A549 (cell line): ENCODE measurements at regions not wholly inside any gene's neighbourhood (a gene's known extent, or its start where the extent isn't known, plus 50 kb on each side); places are given as distances from the start of the nearest gene placed in this dataset.

ENCODE experiments used
- ATAC-seq, 2 experiments: fragments of 200-7000 bp in 1 of 2; fragments of >200 bp in 1 of 2; cut with Nextera tagmentation in 1 of 2; cut with Tn5 transposase in 1 of 2; 3 replicates each; pipeline versions ENCODE4 v1.8.0 to v1.9.1; 2018 to 2020; ENCODE audit warnings: mild to moderate bottlenecking in 1 of 2, moderate library complexity in 1 of 2
- CTCF ChIA-PET: fragments of 300-600 bp; sonication (Branson Sonifier 250); formaldehyde crosslinking; extraction: SDS; loops from one replicate; lab custom pipeline; 2021; ENCODE audit warnings: antibody characterized with exemption, inconsistent platforms; lab: Yijun Ruan, JAX
- POLR2A ChIA-PET: fragments of 350-600 bp; formaldehyde crosslinking; extraction: SDS; loops from one replicate; lab custom pipeline; 2021; ENCODE audit warnings: antibody characterized with exemption, inconsistent platforms; lab: Yijun Ruan, JAX
- DNase-seq, 2 experiments: peaks; one replicate each; pipeline versions ENCODE4 v3.0.0 to v3.0.0-alpha.2; 2011 to 2016; ENCODE audit warnings: low read depth in 1 of 2, low spot score in 1 of 2
- FAIRE-seq: peaks from 2 replicates; lab custom pipeline; 2011; peaks lifted over from hg19 to GRCh38; lab: Jason Lieb, UNC
- H3K27ac ChIP-seq, 2 experiments: fragments of >200 bp; sonication (Bioruptor Twin); formaldehyde crosslinking; 3 replicates each; pipeline ENCODE4 v1.5.1; 2016 to 2017
- H3K4me1 ChIP-seq: fragments of >200 bp; sonication (Bioruptor Twin); formaldehyde crosslinking; 3 replicates; pipeline ENCODE4 v1.6.1; 2016
- H3K4me2 ChIP-seq: fragments of >200 bp; sonication (Bioruptor Twin); formaldehyde crosslinking; 3 replicates; pipeline ENCODE4 v1.6.1; 2016
- H3K4me3 ChIP-seq: fragments of >200 bp; sonication (Bioruptor Twin); formaldehyde crosslinking; 3 replicates; pipeline ENCODE4 v1.5.1; 2016
- H3K9me3 ChIP-seq: fragments of >200 bp; sonication (Bioruptor Twin); formaldehyde crosslinking; 3 replicates; pipeline ENCODE4 v1.6.1; 2016
- CBX8 ChIP-seq: fragments of 200-600 bp; sonication (generic); IDR thresholded peaks from 2 replicates; pipeline ENCODE4 v1.6.1; 2016
- CHD4 ChIP-seq: fragments of 200-600 bp; sonication (generic); IDR thresholded peaks from 2 replicates; pipeline ENCODE4 v1.6.1; 2016; ENCODE audit warnings: antibody characterized with exemption, mild to moderate bottlenecking, borderline replicate concordance
- EHF ChIP-seq: fragments of 250-450 bp; sonication (Bioruptor Pico); IDR thresholded peaks from 2 replicates; pipeline ENCODE4 v1.5.0; 2020; ENCODE audit warnings: mild to moderate bottlenecking
- FOSB ChIP-seq: fragments of 250-450 bp; sonication (Bioruptor Pico); IDR thresholded peaks from 2 replicates; pipeline ENCODE4 v1.5.0; 2020; ENCODE audit warnings: mild to moderate bottlenecking, moderate library complexity
- FOSL2 ChIP-seq, 2 experiments: fragments of 450-650 bp in 1 of 2; fragments of >200 bp in 1 of 2; sonication (Bioruptor Twin) in 1 of 2; formaldehyde crosslinking; IDR thresholded peaks; 2 replicates each; pipeline versions ENCODE4 v1.5.0 to v1.6.1; 2016 to 2020; ENCODE audit warnings: mild to moderate bottlenecking in 1 of 2, moderate library complexity in 1 of 2
- MAFK ChIP-seq: fragments of 450-650 bp; IDR thresholded peaks from 2 replicates; pipeline ENCODE4 v1.6.1; 2014; ENCODE audit not compliant: partially characterized antibody
- PHF8 ChIP-seq: fragments of 200-600 bp; sonication (generic); IDR thresholded peaks from 2 replicates; pipeline ENCODE4 v1.6.1; 2016; ENCODE audit warnings: low read depth, mild to moderate bottlenecking, antibody characterized with exemption, moderate library complexity, borderline replicate concordance
- RARB ChIP-seq: fragments of 250-450 bp; sonication (Bioruptor Pico); IDR thresholded peaks from 2 replicates; pipeline ENCODE4 v1.8.0; 2021; ENCODE audit warnings: mild to moderate bottlenecking, moderate library complexity
- RNF2 ChIP-seq: fragments of 200-600 bp; sonication (generic); IDR thresholded peaks from 2 replicates; pipeline ENCODE4 v1.6.1; 2016; ENCODE audit warnings: low read depth, mild to moderate bottlenecking, antibody characterized with exemption, moderate library complexity, borderline replicate concordance
- ZSCAN20 ChIP-seq: fragments of 250-450 bp; sonication (Bioruptor Pico); IDR thresholded peaks from 2 replicates; pipeline ENCODE4 v1.8.0; 2022; ENCODE audit warnings: mild to moderate bottlenecking, moderate library complexity
- WGBS: methylation state at CpG from one replicate; pipeline ENCODE4 v1.1.6; 2017; ENCODE audit errors: missing lambda C conversion rate; 5-methylcytosine and 5-hydroxymethylcytosine counted together
- TF ChIP-seq, protein P1 (sequence below): fragments of 150-350 bp; IDR thresholded peaks from 2 replicates; pipeline ENCODE4 v1.6.1; 2014; ENCODE audit warnings: low read depth, mild to moderate bottlenecking, low read length
- TF ChIP-seq, protein P2 (sequence below): IDR thresholded peaks from 2 replicates; pipeline ENCODE4 v1.6.1; 2012
- TF ChIP-seq, protein P3 (sequence below): fragments of >200 bp; sonication (Bioruptor Twin); formaldehyde crosslinking; IDR thresholded peaks from 3 replicates; pipeline ENCODE4 v1.5.1; 2016
- TF ChIP-seq, protein P4 (sequence below): fragments of 250-450 bp; sonication (Bioruptor Pico); IDR thresholded peaks from 2 replicates; pipeline ENCODE4 v1.5.0; 2021; ENCODE audit warnings: mild to moderate bottlenecking, moderate library complexity, borderline replicate concordance
- TF ChIP-seq, protein P5 (sequence below): IDR thresholded peaks from 2 replicates; pipeline ENCODE4 v1.6.1; 2012; ENCODE audit warnings: low read depth, borderline replicate concordance
- TF ChIP-seq, protein P6 (sequence below): fragments of 250-450 bp; sonication (Bioruptor Pico); IDR thresholded peaks from 2 replicates; pipeline ENCODE4 v1.5.0; 2020; ENCODE audit warnings: low read depth, mild to moderate bottlenecking, moderate library complexity

DNA sequence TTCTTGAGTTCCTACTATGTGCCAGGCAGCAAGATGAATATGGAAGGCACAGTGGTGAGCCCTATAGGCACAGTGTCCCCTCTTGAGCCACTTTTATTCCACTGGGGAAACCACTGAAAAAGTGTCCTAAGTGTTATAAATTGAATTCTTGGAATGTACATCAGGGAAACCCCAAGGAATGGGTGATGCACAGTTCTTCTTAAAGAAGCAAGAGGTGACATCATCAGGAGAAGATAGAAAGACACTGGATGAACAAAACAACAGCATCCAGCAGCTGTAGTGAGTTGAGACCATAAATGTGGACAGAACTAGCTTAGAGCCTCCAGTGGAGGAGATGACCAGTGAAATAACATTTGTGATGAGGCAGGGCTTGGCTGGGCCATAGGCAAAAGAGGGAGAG, 199.2 kb upstream of the ANKRD55 start:
- H3K4me3 ChIP-seq = no peak overlapping the region
- no peak overlapping the region for H3K27ac ChIP-seq
- POLR2A ChIA-PET = no interaction called here
- FAIRE-seq (no peak), ATAC-seq (no peak), DNase-seq (no peak)
- peaks cover 9% of the 10 kb centered on the region; the same call in 1 of the 3 replicates for H3K4me1 ChIP-seq
- no peaks in the 10 kb centered on the region for H3K9me3 ChIP-seq
- TF ChIP-seq, protein P1, sequence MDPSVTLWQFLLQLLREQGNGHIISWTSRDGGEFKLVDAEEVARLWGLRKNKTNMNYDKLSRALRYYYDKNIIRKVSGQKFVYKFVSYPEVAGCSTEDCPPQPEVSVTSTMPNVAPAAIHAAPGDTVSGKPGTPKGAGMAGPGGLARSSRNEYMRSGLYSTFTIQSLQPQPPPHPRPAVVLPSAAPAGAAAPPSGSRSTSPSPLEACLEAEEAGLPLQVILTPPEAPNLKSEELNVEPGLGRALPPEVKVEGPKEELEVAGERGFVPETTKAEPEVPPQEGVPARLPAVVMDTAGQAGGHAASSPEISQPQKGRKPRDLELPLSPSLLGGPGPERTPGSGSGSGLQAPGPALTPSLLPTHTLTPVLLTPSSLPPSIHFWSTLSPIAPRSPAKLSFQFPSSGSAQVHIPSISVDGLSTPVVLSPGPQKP = no peak
- TF ChIP-seq, protein P2, sequence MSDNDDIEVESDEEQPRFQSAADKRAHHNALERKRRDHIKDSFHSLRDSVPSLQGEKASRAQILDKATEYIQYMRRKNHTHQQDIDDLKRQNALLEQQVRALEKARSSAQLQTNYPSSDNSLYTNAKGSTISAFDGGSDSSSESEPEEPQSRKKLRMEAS = no peak
- TF ChIP-seq FOSB (CRISPR knock-in tag) (no peak), CBX8 (no peak), FOSL2 (IDR thresholded peaks at IDR 0.05) (no peak), FOSL2 (CRISPR knock-in tag; IDR thresholded peaks at IDR 0.05) (no peak), MAFK (no peak)
- no peak overlapping the region for H3K4me2 ChIP-seq
- CTCF ChIA-PET = no interaction called here

DNA sequence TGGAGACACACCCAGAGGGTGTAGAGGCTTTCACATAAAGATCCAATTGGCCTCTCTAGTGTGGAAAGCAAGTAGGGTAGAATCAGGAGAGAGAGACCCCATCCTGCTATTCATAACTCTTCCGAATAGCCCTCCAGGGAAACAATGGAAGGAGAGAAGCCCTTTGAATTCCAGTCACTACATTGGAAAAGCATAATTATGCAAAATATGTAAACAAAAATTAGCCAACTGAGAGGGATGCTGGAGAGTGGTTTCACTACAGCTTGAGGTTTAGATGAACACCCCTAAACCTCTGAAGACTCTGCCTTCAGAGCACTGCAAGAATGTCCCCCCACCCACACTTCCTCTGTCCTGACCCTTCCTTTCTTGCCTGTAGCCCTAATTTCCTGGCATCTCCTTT, 197.3 kb upstream of the ANKRD55 start:
- Histone ChIP-seq H3K4me2 (no peak overlapping the region), H3K9me3 (no peaks in the 10 kb centered on the region), H3K4me1 (peaks cover 9% of the 10 kb centered on the region; the same call in 1 of the 3 replicates), H3K4me3 (no peak overlapping the region), H3K27ac (no peak overlapping the region)
- ATAC-seq (no peak), DNase-seq (no peak), FAIRE-seq (no peak)
- CTCF ChIA-PET = interaction anchor here (0.8 to 1.4 kb wide), 2 partner anchors 10 to 411 kb away, joined by 3 read pairs; no protein-coding TSS in a partner anchor
- POLR2A ChIA-PET = no interaction called here
- TF ChIP-seq ZSCAN20 (CRISPR knock-in tag) (no peak), PHF8 (no peak), RARB (no peak), RNF2 (no peak), EHF (CRISPR knock-in tag) (no peak), CHD4 (no peak)
- TF ChIP-seq, protein P3, sequence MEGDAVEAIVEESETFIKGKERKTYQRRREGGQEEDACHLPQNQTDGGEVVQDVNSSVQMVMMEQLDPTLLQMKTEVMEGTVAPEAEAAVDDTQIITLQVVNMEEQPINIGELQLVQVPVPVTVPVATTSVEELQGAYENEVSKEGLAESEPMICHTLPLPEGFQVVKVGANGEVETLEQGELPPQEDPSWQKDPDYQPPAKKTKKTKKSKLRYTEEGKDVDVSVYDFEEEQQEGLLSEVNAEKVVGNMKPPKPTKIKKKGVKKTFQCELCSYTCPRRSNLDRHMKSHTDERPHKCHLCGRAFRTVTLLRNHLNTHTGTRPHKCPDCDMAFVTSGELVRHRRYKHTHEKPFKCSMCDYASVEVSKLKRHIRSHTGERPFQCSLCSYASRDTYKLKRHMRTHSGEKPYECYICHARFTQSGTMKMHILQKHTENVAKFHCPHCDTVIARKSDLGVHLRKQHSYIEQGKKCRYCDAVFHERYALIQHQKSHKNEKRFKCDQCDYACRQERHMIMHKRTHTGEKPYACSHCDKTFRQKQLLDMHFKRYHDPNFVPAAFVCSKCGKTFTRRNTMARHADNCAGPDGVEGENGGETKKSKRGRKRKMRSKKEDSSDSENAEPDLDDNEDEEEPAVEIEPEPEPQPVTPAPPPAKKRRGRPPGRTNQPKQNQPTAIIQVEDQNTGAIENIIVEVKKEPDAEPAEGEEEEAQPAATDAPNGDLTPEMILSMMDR = no peak
- TF ChIP-seq, protein P4, sequence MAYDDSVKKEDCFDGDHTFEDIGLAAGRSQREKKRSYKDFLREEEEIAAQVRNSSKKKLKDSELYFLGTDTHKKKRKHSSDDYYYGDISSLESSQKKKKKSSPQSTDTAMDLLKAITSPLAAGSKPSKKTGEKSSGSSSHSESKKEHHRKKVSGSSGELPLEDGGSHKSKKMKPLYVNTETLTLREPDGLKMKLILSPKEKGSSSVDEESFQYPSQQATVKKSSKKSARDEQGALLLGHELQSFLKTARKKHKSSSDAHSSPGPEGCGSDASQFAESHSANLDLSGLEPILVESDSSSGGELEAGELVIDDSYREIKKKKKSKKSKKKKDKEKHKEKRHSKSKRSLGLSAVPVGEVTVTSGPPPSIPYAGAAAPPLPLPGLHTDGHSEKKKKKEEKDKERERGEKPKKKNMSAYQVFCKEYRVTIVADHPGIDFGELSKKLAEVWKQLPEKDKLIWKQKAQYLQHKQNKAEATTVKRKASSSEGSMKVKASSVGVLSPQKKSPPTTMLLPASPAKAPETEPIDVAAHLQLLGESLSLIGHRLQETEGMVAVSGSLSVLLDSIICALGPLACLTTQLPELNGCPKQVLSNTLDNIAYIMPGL = no peak
- TF ChIP-seq, protein P5, sequence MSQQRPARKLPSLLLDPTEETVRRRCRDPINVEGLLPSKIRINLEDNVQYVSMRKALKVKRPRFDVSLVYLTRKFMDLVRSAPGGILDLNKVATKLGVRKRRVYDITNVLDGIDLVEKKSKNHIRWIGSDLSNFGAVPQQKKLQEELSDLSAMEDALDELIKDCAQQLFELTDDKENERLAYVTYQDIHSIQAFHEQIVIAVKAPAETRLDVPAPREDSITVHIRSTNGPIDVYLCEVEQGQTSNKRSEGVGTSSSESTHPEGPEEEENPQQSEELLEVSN = no peak
- TF ChIP-seq, protein P6, sequence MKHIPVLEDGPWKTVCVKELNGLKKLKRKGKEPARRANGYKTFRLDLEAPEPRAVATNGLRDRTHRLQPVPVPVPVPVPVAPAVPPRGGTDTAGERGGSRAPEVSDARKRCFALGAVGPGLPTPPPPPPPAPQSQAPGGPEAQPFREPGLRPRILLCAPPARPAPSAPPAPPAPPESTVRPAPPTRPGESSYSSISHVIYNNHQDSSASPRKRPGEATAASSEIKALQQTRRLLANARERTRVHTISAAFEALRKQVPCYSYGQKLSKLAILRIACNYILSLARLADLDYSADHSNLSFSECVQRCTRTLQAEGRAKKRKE (CRISPR knock-in tag) = no peak
- TF ChIP-seq, protein P2 = no peak
- WGBS = 81% methylated on average over 1 of the region's 1 CpG
